ENCODE measurements at regions not wholly inside any gene's neighbourhood (a gene's known extent, or its start where the extent isn't known, plus 50 kb on each side); places are given as distances from the start of the nearest gene placed in this dataset.

GRCh38 chr15:36458411-36458810, 121.0 kb upstream of the CDIN1 start:
- no peak for TF ChIP-seq CTCF (IDR thresholded peaks at IDR 0.05)
- no peak for TF ChIP-seq POLR2A (IDR thresholded peaks at IDR 0.05)
